Stimulated activated CD4-positive, alpha-beta T cell treated with anti-CD3 and anti-CD28 coated beads, Interleukin-1b, Interleukin-23, amount 100 ng/mL, for 48 hours (primary cell): ENCODE measurements at regions not wholly inside any gene's neighbourhood (a gene's known extent, or its start where the extent isn't known, plus 50 kb on each side); places are given as distances from the start of the nearest gene placed in this dataset.
"Not testable (repeated sequence)": the region's sequence is repeated elsewhere in the genome, so short reads cannot be mapped to it uniquely, and the experiment has no call there.

Source experiments
- DNase-seq: peaks from one replicate; pipeline ENCODE4 v3.0.0-alpha.2; 2020

GRCh38 chr3:96330795-96331194 is 483.6 kb upstream of the EPHA6 start:
- no peak for DNase-seq

DNA sequence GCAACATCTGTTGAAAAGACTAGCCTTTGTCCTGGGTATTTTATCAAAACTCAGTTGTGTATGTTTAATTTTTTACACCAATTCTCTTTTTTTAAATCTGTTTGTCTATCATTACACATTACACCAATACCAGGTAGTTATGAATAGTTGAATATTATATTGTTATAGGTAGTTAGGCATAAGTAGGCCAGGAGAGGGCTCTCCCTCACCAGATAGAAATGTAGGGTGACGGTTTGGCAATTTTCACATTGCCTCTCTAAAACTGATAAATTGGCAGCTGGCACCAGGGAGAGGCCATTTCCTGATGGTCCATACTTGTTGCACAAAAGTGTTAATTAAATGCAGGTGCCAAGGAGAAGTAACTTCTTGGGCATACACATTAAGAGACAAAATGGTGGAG is 483.1 kb upstream of the EPHA6 start:
- no peak for DNase-seq

DNA sequence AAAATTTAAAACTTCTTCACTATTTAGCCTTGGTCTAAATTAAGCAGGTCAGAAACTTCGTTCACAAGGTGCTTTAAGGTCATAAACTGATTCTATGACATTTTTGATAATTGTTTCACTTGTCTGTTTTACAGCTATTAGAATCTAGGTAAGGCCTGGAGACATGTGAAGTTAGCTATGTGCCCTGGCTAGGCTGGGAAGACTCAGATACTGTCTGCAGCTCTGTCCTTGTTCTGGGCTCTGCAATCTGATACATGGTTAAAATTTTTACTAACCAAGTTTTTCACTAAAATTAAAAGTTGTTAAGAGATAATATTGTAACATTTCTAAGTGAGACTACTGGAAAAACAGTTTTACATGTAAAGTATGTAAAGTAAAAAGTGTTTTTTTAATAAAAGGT is 479.6 kb upstream of the EPHA6 start:
- no peak for DNase-seq

- no peak for DNase-seq
Observed at GRCh38 chr3:96347289-96347688, 467.1 kb upstream of the EPHA6 start.

DNA sequence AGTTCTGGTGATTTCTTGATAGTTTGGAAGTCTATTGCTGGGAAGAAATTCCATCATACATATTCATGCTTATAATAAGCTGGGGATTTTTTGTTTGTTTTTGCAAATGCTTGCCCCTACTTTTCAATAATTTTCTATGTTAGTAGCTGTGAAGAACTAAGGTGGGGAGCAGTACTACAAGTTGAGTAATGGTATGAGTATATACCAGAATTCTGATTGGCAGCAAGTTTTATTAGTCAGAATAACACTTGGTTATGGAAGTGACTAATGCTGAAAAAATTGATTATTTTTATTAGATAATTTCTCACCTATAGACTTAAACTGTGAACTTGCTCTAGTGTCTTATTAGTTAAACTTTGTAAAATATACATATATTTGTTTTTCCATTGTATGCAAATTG is 462.8 kb upstream of the EPHA6 start:
- DNase-seq, result not testable (repeated sequence)

DNA sequence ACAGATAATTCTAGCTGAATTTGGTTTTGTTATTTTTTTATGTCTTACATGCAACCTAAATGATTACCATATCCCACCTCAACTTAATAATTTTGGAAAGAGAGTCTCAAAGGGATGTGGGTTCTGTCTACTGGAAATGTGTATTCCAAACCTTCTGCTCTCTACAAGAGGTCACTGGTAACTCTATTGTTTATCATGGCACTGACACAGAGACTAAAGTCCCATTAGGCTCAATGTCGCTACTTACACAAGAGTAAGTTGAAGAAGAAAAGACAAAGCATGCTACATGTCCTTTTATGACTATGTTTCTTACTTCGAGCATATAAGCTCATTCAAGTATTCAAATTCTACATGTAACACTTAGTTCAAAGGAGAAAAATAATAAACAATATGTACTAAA is 460.3 kb upstream of the EPHA6 start:
- no peak for DNase-seq

DNA sequence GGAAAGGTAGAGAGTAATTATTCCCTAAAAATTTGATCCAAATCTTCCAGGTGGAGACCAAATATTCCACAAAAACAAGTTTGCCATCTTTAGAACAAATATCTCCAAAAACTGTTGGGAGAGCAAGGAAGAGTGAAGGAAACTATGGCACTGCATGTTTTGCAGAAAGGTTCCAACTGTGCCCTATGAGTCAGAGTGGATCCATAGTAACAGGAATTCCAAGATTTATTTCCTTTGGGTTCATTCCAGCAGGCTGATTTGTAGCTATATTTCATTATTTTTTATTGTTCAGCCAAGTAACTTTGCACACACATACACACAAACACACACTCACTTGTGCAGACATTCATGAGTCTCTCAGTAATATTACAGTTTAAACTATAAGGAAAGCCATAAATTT is 459.7 kb upstream of the EPHA6 start:
- DNase-seq, result no peak

GRCh38 chr3:96361241-96361640 is 453.2 kb upstream of the EPHA6 start:
- no peak for DNase-seq

DNA sequence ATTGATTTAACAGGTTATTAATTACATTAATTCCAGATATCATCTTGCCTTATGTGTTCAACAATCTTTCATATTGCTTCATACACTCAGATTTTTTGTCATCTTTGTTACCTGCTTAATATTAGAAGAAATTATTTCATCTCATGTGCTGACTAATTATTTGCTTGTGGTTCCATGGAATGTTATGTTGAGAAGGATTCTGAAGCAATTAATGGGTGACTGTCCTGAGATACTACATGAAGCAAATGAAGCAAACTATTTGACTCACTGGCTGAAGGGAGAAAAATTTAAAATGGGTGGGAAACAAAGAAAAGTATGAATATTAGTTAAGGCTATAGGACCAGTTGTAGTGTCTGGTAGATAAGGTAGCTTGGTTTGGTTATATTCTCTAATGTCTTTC is 443.8 kb upstream of the EPHA6 start:
- no peak for DNase-seq

- DNase-seq, result no peak
Observed at GRCh38 chr3:96410006-96410730, 404.2 kb upstream of the EPHA6 start.

- DNase-seq, result no peak
Observed at GRCh38 chr3:96416549-96417255, 397.7 kb upstream of the EPHA6 start.

DNA sequence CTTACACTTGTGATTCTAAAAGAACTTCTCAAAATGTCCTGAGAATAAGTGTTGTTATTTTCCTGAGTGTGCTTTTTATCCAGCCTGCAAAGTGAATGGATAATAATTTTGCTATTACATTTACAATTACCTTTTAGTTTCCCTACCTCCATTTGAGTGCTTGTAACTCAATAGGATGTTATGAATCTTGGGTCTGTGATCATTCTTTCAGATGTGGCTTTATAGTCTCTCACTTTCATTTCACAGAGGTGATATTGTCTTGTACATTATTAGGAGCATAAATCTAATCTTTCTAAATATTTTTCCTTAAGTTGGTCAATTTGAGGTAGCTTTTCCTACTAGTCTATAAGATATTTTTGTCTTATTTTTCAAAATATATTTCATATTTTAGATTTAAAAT is 386.3 kb upstream of the EPHA6 start:
- no peak for DNase-seq

GRCh38 chr3:96430079-96430478 is 384.3 kb upstream of the EPHA6 start:
- DNase-seq, result no peak

- DNase-seq, result no peak
Observed at GRCh38 chr3:96434651-96435050, 379.7 kb upstream of the EPHA6 start.

DNA sequence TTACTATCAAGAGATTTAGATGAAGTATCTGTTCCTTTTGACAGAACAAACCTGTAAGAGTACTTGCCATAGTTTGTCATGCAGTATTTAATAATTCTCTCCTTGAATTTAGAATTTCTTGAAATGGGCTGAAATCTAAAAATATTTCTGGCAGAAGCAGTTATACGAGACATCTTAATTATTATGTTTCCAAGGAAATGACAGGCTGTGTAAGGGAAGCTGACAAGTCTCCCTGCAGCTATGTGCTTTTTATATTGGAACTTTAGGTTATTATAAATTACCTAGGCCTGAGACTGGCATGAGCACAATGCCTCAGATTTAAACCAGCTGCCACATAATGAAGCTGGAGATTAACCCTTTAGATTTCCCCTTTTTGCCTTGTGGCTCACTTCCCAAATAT is 365.0 kb upstream of the EPHA6 start:
- DNase-seq, result no peak

DNA sequence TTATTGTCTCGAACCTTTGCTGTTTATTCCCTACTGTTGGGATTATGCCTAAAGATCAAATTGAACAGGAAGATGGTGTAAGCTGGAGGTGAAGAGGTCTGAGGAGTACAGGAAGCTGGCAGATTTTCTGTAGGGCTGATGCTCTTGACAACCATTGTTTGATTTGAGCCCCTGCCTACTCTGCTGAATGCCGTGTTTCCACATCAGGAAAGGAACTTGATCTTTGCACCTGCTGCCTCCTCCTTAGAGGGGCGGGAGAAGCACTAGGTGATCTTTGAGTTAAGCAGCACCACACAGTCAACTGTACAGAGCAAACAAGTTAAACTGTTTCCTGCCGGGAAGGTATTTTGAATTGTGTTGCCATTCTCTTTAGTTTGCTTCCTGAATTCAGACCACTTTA is 364.6 kb upstream of the EPHA6 start:
- DNase-seq, result no peak

DNA sequence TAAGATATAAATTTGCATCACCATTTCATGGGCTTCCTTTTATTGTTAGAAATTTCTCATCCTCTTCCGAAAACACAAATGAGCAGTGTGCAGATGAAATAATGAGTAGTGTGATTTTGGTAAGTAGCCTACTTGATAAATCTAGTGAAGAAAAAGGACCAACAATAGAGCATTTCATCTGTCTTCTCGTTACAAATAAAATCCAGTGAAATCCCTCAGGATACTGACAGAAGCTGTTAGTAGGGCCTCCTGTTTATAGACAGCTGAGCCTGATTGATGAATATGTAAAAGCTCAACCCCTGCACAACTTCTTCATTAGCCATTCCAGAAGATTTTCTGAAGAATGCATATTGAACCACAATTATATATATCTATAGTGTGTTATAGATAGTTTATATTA is 363.7 kb upstream of the EPHA6 start:
- DNase-seq, result no peak

DNA sequence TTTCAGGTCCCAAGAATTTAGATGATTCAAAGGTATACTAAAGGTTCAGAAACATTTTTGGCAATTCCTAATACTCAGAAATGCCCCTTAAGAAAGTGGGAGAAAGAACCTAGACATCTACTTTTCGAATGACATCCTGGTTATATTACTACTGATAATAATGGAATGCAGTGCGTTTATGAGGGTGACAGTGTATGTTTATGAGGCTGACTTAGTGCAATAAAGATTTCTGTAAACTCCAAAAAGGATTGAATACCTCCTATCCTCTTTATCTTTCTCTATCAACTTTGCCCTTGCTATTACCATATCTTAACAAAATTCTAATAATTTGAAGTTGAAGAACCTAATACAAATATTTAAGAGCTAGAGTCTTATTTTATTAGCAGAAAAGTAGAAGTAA is 348.9 kb upstream of the EPHA6 start:
- no peak for DNase-seq

DNA sequence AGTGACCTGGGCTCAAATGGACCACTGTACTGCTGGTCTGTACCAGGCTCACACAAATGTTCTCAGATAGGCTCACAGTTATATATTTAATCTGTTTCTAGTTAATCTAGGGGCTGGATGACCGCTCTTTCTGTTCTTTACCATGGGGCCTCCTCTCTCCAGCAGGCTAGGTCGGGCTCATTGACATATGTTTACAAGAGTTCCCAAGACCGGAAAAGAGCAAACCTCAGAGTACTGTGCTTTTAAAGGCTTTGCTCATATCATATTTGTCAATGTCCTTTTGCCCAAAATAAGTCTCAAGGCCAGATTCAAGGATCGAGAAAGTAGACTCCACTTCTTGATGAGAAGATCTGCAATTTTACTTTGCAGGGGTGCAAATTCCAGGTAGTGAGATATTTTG is 348.0 kb upstream of the EPHA6 start:
- DNase-seq, result no peak

- no peak for DNase-seq
Observed at GRCh38 chr3:96467639-96468038, 346.8 kb upstream of the EPHA6 start.

DNA sequence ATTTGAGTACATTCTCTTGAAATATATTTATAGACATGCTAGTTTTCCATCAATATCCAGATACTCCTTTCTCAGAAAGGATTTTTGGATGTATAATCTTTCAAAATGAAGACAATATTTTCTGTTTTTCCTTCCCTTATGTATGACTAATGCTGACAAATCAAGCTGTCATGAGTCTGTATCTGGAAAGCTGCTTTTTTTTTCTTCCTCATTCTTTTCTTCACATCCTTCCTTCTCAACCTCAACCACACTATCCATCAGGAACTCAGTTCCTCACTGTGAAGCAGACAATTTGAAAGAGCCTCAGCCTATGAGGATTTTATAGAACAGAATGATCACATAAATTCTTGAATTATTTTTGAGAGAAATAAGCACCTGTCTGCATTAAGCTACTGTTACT is 335.9 kb upstream of the EPHA6 start:
- no peak for DNase-seq

DNA sequence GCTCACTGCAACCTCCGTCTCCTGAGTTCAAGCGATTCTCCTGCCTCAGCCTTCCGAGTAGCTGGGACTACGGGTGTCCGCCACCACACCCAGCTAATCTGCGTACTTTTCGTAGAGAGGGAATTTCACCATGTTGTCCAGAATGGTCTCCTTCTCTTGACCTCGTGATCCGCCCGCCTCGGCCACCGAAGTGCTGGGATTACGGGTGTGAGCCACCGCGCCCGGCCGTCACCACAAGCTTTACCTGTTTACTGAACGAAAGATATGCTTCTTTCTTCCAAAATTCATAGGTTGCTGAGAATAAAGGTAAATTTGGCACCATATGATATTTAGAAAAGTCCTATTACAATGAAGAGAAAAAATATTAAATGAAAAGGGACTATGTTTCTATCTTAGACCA is 333.5 kb upstream of the EPHA6 start:
- no peak for DNase-seq

GRCh38 chr3:96483191-96483590 is 331.2 kb upstream of the EPHA6 start:
- DNase-seq, result not testable (repeated sequence)

- DNase-seq, result no peak
Observed at GRCh38 chr3:96483781-96484180, 330.6 kb upstream of the EPHA6 start.

GRCh38 chr3:96488708-96489107 is 325.7 kb upstream of the EPHA6 start:
- no peak for DNase-seq
